ENCODE measurements at regions not wholly inside any gene's neighbourhood (a gene's known extent, or its start where the extent isn't known, plus 50 kb on each side); places are given as distances from the start of the nearest gene placed in this dataset.

- TF ChIP-seq, protein P1, sequence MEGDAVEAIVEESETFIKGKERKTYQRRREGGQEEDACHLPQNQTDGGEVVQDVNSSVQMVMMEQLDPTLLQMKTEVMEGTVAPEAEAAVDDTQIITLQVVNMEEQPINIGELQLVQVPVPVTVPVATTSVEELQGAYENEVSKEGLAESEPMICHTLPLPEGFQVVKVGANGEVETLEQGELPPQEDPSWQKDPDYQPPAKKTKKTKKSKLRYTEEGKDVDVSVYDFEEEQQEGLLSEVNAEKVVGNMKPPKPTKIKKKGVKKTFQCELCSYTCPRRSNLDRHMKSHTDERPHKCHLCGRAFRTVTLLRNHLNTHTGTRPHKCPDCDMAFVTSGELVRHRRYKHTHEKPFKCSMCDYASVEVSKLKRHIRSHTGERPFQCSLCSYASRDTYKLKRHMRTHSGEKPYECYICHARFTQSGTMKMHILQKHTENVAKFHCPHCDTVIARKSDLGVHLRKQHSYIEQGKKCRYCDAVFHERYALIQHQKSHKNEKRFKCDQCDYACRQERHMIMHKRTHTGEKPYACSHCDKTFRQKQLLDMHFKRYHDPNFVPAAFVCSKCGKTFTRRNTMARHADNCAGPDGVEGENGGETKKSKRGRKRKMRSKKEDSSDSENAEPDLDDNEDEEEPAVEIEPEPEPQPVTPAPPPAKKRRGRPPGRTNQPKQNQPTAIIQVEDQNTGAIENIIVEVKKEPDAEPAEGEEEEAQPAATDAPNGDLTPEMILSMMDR (IDR thresholded peaks at IDR 0.05; ENCODE audit: low read length) = no peak
- TF ChIP-seq EZH2 (optimal IDR thresholded peaks at IDR 0.05; ENCODE audit: low read depth, low read length) = no peak
Measured at GRCh38 chr1:65512967-65513780, 92.7 kb downstream of the LEPR start.

All from MM.1S (cell line).